ENCODE measurements at regions not wholly inside any gene's neighbourhood (a gene's known extent, or its start where the extent isn't known, plus 50 kb on each side); places are given as distances from the start of the nearest gene placed in this dataset.

DNA sequence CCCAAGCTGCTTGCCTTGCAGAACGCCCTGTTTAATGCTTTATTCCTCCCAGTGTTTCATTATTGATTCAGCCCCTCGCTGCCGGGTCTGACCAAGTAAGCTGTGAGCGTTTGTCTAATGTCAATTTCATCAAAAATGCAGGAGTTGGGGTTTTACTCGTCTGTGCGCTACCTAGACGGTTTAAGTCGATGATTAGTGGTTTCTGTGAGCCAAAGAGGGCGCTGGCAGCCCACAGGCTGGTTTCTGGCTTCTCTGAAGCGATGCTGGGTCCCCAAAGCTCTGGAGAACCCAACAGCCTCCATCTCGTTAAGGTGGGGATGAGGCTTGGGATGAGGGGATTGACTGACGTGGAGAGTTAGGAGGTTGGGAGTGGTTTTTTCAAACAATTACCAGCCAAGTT lies 102.9 kb downstream of the SYF2 start:
- TF ChIP-seq, protein P1, sequence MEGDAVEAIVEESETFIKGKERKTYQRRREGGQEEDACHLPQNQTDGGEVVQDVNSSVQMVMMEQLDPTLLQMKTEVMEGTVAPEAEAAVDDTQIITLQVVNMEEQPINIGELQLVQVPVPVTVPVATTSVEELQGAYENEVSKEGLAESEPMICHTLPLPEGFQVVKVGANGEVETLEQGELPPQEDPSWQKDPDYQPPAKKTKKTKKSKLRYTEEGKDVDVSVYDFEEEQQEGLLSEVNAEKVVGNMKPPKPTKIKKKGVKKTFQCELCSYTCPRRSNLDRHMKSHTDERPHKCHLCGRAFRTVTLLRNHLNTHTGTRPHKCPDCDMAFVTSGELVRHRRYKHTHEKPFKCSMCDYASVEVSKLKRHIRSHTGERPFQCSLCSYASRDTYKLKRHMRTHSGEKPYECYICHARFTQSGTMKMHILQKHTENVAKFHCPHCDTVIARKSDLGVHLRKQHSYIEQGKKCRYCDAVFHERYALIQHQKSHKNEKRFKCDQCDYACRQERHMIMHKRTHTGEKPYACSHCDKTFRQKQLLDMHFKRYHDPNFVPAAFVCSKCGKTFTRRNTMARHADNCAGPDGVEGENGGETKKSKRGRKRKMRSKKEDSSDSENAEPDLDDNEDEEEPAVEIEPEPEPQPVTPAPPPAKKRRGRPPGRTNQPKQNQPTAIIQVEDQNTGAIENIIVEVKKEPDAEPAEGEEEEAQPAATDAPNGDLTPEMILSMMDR (IDR thresholded peaks at IDR 0.05; ENCODE audit: low read depth, low read length) = no peak
- no peak for TF ChIP-seq POLR2A (IDR thresholded peaks at IDR 0.05; ENCODE audit: extremely low read depth, insufficient read length)

Data from NB4 (cell line).